SK-N-SH (cell line): ENCODE measurements at regions not wholly inside any gene's neighbourhood (a gene's known extent, or its start where the extent isn't known, plus 50 kb on each side); places are given as distances from the start of the nearest gene placed in this dataset.

ENCODE experiments used
- CTCF ChIA-PET: fragments of 300-600, 350-600 bp; formaldehyde crosslinking; extraction: SDS; loops from one replicate; lab custom pipeline; 2021; lab: Yijun Ruan, JAX
- POLR2A ChIA-PET: fragments of 350-600 bp; sonication (Branson Sonifier 250); formaldehyde crosslinking; extraction: SDS; loops from one replicate; lab custom pipeline; 2020; ENCODE audit warnings: antibody characterized with exemption, inconsistent platforms; lab: Yijun Ruan, JAX
- DNase-seq: peaks from one replicate; pipeline ENCODE4 v3.0.0; 2012
- H2AFZ ChIP-seq: fragments of 200-600 bp; sonication (generic); 2 replicates; pipeline ENCODE4 v1.8.1; 2016; ENCODE audit warnings: antibody characterized with exemption, mild to moderate bottlenecking, low read depth
- H3F3A ChIP-seq: fragments of 200-600 bp; sonication (generic); replicated peaks from 2 replicates; pipeline ENCODE3; 2016; ENCODE audit warnings: antibody characterized with exemption, mild to moderate bottlenecking; ENCODE audit not compliant: insufficient read depth
- H3K27ac ChIP-seq, 2 experiments: fragments of 200-500 bp in 1 of 2; fragments of 200-600 bp in 1 of 2; sonication (Bioruptor generic) in 1 of 2; sonication (generic), shearing (Covaris generic) in 1 of 2; 2 replicates each; pipeline versions ENCODE4 v1.5.1 to v1.6.1; 2014 to 2016; ENCODE audit warnings: low read depth in 2 of 2, inconsistent platforms in 1 of 2, low read length in 1 of 2, mild to moderate bottlenecking in 1 of 2, mixed read lengths in 1 of 2
- H3K27me3 ChIP-seq: fragments of 200-600 bp; sonication (generic), shearing (Covaris generic); 2 replicates; pipeline ENCODE4 v1.6.1; 2016; ENCODE audit warnings: mixed run types; ENCODE audit not compliant: insufficient read depth
- H3K36me3 ChIP-seq, 2 experiments: fragments of 200-500 bp in 1 of 2; fragments of 200-600 bp in 1 of 2; sonication (Bioruptor generic) in 1 of 2; sonication (generic) in 1 of 2; replicated peaks in 1 of 2; 2 replicates each; pipeline versions ENCODE3 to v1.5.1; 2014 to 2016; ENCODE audit warnings: low read length in 1 of 2, mild to moderate bottlenecking in 1 of 2; ENCODE audit not compliant: insufficient read depth in 2 of 2, control insufficient read depth in 1 of 2
- H3K4me1 ChIP-seq, 2 experiments: fragments of 200-500 bp in 1 of 2; fragments of 200-600 bp in 1 of 2; sonication (Bioruptor generic) in 1 of 2; sonication (generic), shearing (Covaris generic) in 1 of 2; 2 replicates each; pipeline versions ENCODE4 v1.5.1 to v1.6.1; 2014 to 2016; ENCODE audit warnings: low read depth in 1 of 2, low read length in 1 of 2, mixed run types in 1 of 2; ENCODE audit not compliant: insufficient read depth in 2 of 2, control insufficient read depth in 1 of 2
- H3K4me2 ChIP-seq: fragments of 200-600 bp; sonication (generic), shearing (Covaris generic); 2 replicates; pipeline ENCODE4 v1.6.1; 2017; ENCODE audit warnings: mixed run types
- H3K4me3 ChIP-seq, 2 experiments: fragments of 200-500 bp in 1 of 2; fragments of 200-600 bp in 1 of 2; sonication (Bioruptor generic) in 1 of 2; sonication (generic), shearing (Covaris generic) in 1 of 2; 2 replicates each; pipeline versions ENCODE4 v1.5.1 to v1.8.1; 2014 to 2016; ENCODE audit warnings: low read depth in 2 of 2, inconsistent platforms in 1 of 2, low read length in 1 of 2, mild to moderate bottlenecking in 1 of 2, mixed read lengths in 1 of 2, moderate library complexity in 1 of 2
- H3K79me2 ChIP-seq: fragments of 200-600 bp; sonication (generic); 2 replicates; pipeline ENCODE4 v1.8.1; 2017; ENCODE audit warnings: mild to moderate bottlenecking; ENCODE audit not compliant: insufficient read depth
- H3K9ac ChIP-seq: fragments of 200-600 bp; sonication (generic); 2 replicates; pipeline ENCODE4 v1.6.1; 2017; ENCODE audit warnings: mixed run types
- H3K9me2 ChIP-seq: fragments of 200-600 bp; sonication (generic); 2 replicates; pipeline ENCODE4 v1.6.1; 2017; ENCODE audit warnings: mixed run types
- H3K9me3 ChIP-seq: fragments of 200-600 bp; sonication (generic); 2 replicates; pipeline ENCODE4 v1.6.1; 2017; ENCODE audit warnings: mixed run types, mild to moderate bottlenecking, moderate library complexity
- H4K20me1 ChIP-seq: fragments of 200-600 bp; sonication (generic); 2 replicates; pipeline ENCODE4 v1.6.1; 2017; ENCODE audit warnings: mild to moderate bottlenecking, mixed run types; ENCODE audit not compliant: insufficient read depth
- CTCF ChIP-seq: fragments of 200-600 bp; sonication (generic); IDR thresholded peaks from 2 replicates; pipeline ENCODE4 v1.6.1; 2017; ENCODE audit warnings: antibody characterized with exemption, mild to moderate bottlenecking, moderate library complexity
- FOXJ3 ChIP-seq: sonication (generic); formaldehyde crosslinking; IDR thresholded peaks from 2 replicates; pipeline ENCODE4 v1.5.1; 2020; ENCODE audit warnings: mild to moderate bottlenecking, missing genetic modification reagents
- GABPA ChIP-seq: IDR thresholded peaks from 2 replicates; pipeline ENCODE4 v1.4.0; 2012; ENCODE audit warnings: low read depth, mild to moderate bottlenecking
- GATA2 ChIP-seq: sonication (generic); formaldehyde crosslinking; IDR thresholded peaks from 2 replicates; pipeline ENCODE4 v1.5.0; 2020; ENCODE audit warnings: mild to moderate bottlenecking, missing genetic modification reagents
- IRF3 ChIP-seq: fragments of 150-350 bp; IDR thresholded peaks from 2 replicates; pipeline ENCODE4 v1.6.1; 2016; ENCODE audit warnings: mild to moderate bottlenecking, low read depth, low read length
- JUND ChIP-seq: IDR thresholded peaks from 2 replicates; pipeline ENCODE4 v1.4.0; 2012
- MAX ChIP-seq: IDR thresholded peaks from 2 replicates; pipeline ENCODE4 v1.4.0; 2012; ENCODE audit warnings: low read depth
- MXI1 ChIP-seq: IDR thresholded peaks from 2 replicates; pipeline ENCODE4 v1.6.1; 2012; ENCODE audit warnings: mild to moderate bottlenecking, low read depth, low read length, improper control_type of control experiment
- PBX3 ChIP-seq: IDR thresholded peaks from 2 replicates; pipeline ENCODE4; 2012
- POLR2AphosphoS5 ChIP-seq: IDR thresholded peaks from 2 replicates; pipeline ENCODE4 v1.6.1; 2012; ENCODE audit warnings: low read depth, low read length
- RAD21 ChIP-seq: IDR thresholded peaks from 2 replicates; pipeline ENCODE4 v1.6.1; 2012; ENCODE audit warnings: mild to moderate bottlenecking, low read length
- REST ChIP-seq: IDR thresholded peaks from 2 replicates; pipeline ENCODE4 v1.6.1; 2012; ENCODE audit warnings: mild to moderate bottlenecking, low read depth, low read length, moderate library complexity
- RXRA ChIP-seq: IDR thresholded peaks from 2 replicates; pipeline ENCODE4 v1.4.0; 2012; ENCODE audit warnings: low read depth, mild to moderate bottlenecking, borderline replicate concordance
- SIN3A ChIP-seq: IDR thresholded peaks from 2 replicates; pipeline ENCODE4 v1.6.1; 2012; ENCODE audit warnings: low read depth, mild to moderate bottlenecking, low read length, moderate library complexity, borderline replicate concordance
- TAF1 ChIP-seq: IDR thresholded peaks from 2 replicates; pipeline ENCODE4 v1.6.1; 2012; ENCODE audit warnings: low read depth, mild to moderate bottlenecking, low read length, moderate library complexity, borderline replicate concordance
- TCF12 ChIP-seq: IDR thresholded peaks from 2 replicates; pipeline ENCODE4 v1.4.0; 2012
- TEAD4 ChIP-seq: IDR thresholded peaks from 2 replicates; pipeline ENCODE4 v1.4.0; 2012; ENCODE audit warnings: mild to moderate bottlenecking, borderline replicate concordance; ENCODE audit not compliant: insufficient read depth
- YY1 ChIP-seq: IDR thresholded peaks from 2 replicates; pipeline ENCODE4 v1.4.0; 2012; ENCODE audit warnings: low read depth, mild to moderate bottlenecking

- ChIA-PET POLR2A (no interaction called here), CTCF (interaction anchor here (0.6 kb wide), 1 partner anchor 15 kb away, joined by 3 read pairs; no protein-coding TSS in a partner anchor)
- Histone ChIP-seq H3K4me2 (no peak overlapping the region), H2AFZ (no peak overlapping the region), H3K4me3 (no peak overlapping the region), H3K27me3 (no peaks in the 10 kb centered on the region), H3F3A (peaks cover 17% of the 10 kb centered on the region), H3K9me3 (no peaks in the 10 kb centered on the region), H3K27ac (peak overlapping the region; percentile 40 to 53; a peak in 2 of 4 replicates), H3K9me2 (no peaks in the 10 kb centered on the region), H3K79me2 (no peaks in the 10 kb centered on the region), H4K20me1 (no peaks in the 10 kb centered on the region), H3K9ac (no peak overlapping the region), H3K4me1 (peaks cover 0 to 16% of the 10 kb centered on the region in 2 experiments; a peak in 3 of 4 replicates), H3K36me3 (no peaks in the 10 kb centered on the region)
- no peak for DNase-seq
- TF ChIP-seq TAF1 (no peak), IRF3 (no peak), MXI1 (no peak), CTCF (no peak), TCF12 (no peak), SIN3A (no peak), RXRA (no peak), MAX (no peak), JUND (no peak), POLR2AphosphoS5 (no peak), RAD21 (no peak), GATA2 (CRISPR knock-in tag) (no peak), PBX3 (no peak), GABPA (no peak), YY1 (no peak), FOXJ3 (no peak), REST (no peak), TEAD4 (no peak)
These were observed 134.5 kb upstream of the TGFBR2 start for GRCh38 chr3:30471796-30472489.
